Frontal cortex (tissue), 3 donors: ENCODE measurements at regions not wholly inside any gene's neighbourhood (a gene's known extent, or its start where the extent isn't known, plus 50 kb on each side); places are given as distances from the start of the nearest gene placed in this dataset.

Source experiments
- DNase-seq, 2 donors: peaks; one replicate each; pipeline ENCODE4 v3.0.0; 2012; ENCODE audit warnings: low spot score in 2 of 2
- FAIRE-seq: peaks from 2 replicates; lab custom pipeline; 2012; peaks lifted over from hg19 to GRCh38; lab: Jason Lieb, UNC
- donor health status: control.
- donor health status: control.
- donor health status: control.

DNA sequence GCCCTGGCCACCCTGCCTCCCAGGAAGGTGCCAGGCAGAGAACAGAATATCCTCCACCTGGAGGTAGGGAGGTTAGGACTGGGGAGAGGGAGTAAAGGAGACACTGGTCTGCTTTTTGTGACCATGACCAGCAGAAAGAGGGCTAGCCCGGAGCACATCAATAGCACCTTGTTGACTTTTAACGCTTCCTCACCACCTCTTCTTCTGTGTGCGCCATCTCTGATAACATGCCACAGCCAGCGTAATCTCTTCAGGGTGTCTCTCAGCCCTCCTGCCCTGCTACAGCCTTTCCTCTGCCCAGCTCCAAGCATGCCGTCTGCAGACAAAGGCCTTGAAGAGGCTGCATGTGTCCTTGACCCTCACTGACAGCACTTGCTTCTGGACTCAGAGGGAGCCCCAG, 50.9 kb upstream of the GJA5 start:
- no peak for FAIRE-seq

DNA sequence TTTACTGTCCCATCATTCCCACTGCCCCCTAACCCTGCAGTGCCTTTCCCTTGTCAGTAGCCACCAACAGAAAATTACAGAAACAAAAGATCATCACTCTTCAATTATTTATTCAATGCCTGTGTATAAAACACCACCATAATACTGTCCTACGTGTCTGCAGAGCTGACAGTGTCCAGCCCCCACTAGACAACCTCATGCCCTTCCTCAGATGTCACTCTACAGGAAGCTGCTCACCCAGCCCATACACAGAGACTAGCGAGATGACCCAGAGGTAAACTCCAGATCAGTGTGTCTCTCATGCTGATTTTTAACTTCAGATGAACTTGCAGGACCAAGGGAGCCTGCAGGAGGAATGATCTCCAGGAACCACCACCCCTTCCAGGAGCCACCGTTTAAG, 51.3 kb upstream of the GJA5 start:
- no peak for DNase-seq
- FAIRE-seq, result no peak

More for the DNA sequence above, 50.9 kb upstream of the GJA5 start:
- no peak for DNase-seq

DNA sequence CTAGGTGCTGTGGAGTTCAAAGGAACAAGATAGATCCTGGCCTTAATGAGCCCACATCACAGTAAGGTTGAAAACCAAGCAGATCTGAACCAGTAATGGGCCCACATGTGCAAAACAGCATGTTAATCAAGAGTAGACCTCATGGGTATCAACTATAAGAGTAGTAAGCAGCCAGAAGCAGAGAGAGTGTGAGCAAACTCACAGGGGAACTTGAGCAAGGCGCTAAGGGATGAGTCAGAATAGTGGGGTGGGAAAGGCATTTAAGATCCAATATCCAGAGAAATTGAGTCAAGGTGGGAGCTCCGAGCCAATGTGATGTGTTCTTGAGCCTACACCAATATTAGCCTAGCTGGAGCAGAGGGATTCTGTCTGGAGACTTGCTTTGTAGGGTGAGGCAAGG, 52.4 kb upstream of the GJA5 start:
- no peak for DNase-seq
- FAIRE-seq, result no peak

DNA sequence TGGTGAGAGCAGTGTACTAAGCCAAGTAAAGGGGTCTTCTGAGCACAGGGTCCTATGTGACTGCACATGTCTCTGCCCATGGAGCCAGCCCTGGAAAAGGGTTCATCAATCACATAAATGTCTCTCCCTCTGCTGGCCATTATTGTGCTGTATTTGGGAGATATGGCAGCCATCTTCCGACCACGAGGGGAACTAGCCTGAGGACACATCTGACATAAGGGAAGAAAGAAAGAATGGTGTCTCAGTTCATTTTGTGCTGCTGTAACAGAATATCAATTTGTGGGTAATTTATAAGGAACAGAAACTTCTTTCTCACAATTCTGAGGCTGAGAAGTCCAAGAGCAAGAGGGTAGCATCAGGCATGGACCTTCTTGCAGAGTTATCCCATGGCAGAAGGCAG, 55.1 kb upstream of the GJA5 start:
- no peak for DNase-seq
- FAIRE-seq, result no peak

DNA sequence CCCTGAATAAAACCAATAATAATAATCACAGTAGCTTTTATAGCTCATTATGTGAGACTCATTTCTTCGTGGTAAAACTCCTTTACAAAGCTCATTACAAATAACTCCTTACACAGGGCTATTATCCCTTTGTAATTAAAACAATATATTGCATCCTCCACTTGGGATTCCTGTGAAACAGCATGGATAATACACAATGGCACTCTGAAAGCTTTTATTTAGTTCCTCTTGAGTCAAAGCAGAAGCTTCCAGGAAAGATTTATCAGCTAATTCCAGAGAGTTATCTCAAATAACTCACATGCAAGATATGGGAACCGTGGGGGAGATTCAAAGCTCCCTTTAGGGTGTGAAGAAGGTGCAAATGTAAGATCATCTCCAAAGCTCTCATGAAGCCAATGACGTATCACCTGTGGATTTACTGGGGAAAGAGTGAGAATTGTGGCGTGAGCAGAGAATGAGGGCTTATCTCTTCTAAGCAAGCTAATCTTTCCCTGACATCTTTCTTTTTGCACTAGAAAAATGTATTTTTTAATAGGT, 60.4 kb upstream of the GJA5 start:
- FAIRE-seq (no peak), DNase-seq (no peak)

DNA sequence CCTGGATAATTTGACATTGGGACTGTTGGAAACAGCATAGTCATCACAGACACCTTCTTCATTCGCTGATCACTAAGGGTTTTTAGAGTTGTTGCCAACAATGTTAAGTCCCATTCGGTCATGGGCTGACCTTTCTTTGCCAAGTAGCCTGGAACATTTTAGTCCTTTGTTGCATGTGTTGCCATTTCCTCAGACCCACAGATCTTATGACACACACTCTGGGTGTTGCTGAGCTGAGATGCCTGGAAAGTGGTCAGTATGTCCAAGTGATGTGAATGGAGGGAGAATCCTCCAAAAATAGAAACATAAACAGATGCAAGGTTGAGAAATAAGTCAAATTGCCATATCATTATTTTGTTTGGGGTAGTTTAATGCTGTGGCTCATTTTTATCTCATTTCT, 61.5 kb upstream of the GJA5 start:
- no peak for FAIRE-seq
- no peak for DNase-seq

DNA sequence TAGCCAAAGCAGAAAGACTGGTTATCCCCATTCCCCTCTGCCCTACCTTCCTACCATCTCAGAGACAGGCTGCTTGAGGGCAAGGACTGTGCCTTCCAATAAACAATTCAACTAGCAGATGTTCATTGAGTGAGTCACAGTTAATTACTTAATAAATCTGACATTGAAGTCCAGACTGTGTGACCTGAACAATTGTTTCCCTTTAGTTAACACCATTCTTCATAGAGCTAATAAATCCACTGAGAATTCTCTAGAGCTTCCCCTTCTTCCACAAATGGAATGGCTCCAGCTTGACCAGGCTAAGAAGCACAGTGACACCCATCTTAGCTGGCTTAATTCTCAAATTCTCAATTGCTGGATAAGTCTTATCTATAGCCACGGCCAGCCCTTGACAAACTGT, 61.9 kb upstream of the GJA5 start:
- FAIRE-seq (no peak), DNase-seq (no peak)

DNA sequence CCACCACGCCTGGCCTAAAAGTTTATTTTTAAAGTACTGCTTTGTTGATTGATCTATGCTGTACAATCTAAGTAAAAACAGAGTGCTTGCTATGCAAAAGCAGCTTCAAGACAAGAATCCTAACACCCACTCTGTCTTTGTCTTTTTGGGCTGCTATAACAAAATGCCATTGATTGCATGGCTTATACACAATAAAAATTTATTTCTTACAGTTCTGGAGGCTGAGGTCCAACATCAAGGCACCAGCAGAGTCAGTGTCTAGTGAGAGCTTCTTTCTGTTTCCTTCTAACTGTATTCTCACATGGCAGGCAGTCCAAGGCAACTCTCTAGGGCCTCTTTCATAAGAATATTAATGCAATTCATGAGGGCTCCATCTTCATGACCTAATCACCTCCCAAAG, 63.6 kb upstream of the GJA5 start:
- FAIRE-seq, result no peak
- no peak for DNase-seq

DNA sequence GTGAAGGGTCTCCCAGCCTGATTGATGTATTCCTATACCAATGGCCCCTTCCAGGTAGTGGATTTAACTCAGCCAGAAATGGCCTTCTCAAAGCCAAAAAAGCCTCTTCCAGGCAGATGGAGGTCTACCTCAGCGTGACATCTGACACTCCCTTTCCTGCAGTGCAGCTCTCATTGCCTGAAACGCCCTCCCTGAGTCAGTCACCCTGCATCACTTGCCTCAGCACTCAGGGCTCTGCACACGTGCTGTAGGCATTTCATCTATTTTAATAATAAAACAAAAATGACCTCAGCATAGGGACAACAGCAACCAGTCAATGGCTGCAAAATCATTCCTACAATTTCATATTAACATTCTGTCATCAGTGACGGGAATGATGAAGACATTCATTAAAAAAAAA, 64.4 kb upstream of the GJA5 start:
- no peak for FAIRE-seq
- no peak for DNase-seq

DNA sequence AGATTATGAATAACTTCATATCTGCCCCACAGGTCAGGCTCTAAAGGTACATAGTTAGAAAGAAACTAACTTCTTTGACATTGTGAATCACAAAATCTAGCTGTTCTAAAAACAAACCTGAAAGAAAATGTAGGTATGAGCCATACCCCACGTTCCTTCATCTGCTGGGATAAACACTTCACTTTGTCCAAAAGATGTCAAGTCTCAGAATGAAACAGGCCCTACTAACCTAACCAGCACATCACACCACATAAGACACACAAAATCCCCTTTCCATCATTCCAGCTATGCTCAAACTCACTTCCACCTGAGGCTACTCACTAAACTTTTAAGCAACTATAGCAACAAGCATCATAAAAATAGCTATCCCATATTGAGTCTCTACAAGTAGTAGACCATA, 65.2 kb upstream of the GJA5 start:
- DNase-seq (no peak), FAIRE-seq (no peak)

DNA sequence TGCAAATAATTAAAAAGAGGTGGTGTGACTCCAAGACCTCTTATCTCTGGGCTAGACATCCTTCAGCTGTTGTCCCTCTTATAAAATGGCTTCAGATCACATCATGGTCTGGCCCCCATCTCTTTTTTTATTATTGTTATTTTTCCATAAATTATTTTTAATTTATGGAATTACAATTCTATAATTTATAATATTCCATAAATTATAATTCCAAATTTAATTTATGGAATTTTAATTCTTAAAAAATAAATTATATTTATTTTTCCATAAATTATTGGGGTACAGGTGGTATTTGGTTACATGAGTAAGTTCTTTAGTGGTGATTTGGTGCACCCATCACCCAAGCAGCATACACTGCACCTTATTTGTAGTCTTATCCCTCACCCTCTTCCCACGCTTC, 65.9 kb upstream of the GJA5 start:
- FAIRE-seq (peak; percentile 23), DNase-seq (no peak)

DNA sequence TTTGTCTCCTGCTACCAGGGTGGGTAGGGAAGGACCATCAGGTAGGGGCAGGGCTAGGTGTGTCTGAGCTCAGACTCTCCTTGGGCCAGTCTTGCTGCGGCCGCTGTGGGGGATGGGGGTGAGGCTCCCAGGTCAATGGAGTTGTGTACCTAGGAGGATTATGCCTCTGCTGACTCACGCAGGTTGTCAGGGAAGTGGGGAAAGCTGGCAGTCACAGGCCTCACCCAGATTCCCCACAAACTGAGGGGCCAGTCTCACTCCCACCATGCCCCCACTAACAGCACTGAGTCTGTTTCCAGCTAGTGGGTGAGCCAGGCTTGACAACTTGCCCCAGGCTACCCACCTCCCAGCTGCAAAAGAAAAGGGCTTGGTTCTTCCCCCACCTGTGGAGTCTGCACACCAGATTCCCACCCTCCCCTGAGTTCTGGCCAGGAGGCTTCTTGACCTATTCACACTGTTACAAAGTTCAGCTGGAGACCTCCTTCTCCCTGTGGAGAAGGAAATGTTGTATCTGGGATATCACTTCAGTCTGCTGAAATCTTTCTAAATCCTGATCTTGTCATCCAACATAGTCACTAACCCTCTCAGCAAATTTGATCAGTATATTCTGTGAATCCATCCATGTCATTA, 69.2 kb upstream of the GJA8 start:
- FAIRE-seq (no peak), DNase-seq (no peak)

DNA sequence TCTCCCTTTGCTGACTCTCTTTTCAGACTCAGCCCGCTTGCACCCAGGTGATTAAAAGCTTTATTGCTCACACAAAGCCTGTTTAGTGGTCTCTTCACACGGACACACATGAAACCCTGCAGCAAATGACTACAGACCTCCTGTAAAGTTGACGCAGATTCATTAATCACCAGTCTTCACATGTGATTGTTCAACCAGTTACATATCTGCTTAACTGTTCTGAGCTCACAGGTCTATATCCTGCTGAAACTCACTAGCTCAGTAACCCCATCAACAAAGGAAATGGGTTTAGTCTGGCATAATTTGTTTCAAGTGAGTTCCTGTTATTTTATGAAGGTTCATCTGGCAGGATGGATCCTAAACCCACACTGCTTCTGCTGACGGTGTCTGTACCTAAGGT, 68.4 kb upstream of the GJA8 start:
- DNase-seq (no peak), FAIRE-seq (no peak)

DNA sequence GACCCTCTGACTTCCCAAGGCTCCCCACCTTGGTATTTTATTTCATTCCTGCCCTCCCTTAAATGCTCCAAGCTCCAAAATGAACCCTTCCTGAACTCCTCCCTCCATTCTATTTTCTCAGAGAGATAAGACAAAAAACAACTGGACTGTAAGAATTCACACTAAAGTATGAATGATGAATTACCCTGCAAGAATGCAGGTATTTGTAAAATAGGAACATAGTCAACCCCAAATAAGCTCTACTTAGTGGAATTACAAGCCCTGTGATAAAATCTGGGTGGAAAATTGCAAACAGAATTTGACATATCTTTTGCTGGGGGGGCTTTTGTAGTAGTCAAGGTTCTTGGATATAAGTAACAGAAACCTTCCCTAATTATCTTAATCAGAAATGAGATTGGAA, 67.8 kb upstream of the GJA8 start:
- no peak for DNase-seq
- FAIRE-seq, result no peak

DNA sequence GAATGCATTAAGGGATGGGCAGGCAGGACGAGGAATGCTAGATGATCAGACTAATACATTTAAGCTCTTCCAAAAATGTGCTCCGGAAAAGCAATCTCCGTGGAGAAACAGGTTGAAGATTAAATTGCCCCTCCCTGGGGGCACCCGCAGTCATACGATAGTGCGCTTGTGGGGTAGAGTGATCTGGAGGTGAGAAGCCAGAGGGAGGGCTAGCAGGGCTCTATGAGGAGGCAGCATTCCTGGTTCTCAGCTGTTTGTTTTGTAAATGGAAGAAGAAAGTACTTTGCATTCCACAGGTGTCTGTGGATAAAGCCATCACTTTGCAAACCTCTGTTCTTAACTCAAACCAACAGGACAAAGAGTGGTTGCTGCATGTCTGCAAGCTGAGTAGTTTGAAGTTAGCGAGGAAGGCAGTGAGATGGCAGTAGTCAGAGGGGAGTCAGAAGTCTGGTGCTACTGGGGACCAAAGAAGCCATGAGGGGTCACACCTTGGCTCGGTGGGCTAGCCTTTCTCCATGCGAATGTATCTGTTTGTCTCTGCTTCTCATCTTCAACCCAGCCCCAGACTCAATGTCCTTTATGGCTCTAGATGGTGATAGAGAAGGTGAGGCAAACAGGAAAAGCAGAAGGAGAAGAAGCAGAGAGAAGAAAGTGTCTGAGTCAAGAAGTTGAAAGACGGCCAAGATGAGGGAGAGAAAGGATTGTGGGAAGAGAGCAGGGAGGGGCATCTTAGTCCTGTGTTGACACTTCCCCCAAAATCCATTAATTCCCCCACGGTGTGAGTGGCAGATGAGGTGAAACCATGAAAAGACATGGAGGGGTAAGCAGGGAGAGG, 65.2 kb upstream of the GJA8 start:
- DNase-seq, result no peak
- FAIRE-seq, result no peak

DNA sequence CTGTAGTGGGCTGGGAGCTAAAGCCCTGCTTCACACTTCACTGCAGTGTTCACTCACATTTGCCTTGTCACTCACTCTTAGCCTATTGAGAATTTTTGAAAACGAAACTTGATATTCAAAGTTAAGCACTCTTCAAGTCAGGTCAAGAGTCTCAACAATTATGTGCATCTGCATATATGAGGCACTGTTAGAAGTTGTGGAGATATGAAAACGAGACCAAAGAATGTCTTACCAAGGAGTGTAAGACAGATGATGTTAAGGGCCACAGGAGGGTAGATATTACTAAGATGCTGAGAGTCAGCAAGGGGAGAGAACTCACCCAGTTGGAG, 64.7 kb upstream of the GJA8 start:
- no peak for DNase-seq
- no peak for FAIRE-seq

DNA sequence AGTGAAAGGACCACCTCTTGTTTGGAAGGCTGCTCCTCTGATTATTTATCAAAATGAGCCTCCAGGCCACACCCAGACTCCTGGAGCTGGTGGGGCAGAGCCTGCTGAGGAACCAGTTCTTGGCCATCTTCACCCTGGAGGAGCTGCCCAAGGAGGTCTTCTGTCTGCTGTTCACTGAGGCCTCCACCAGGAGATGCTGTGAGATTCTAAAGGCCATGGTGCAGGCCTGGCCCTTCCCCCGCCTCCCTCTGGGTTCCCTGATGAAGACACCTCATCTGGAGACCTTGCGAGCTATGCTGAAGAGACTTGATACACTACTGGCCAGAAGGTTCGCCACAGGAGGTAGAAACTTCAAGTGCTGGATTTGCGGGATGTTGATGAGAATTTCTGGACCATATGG, 61.7 kb upstream of the GJA8 start:
- DNase-seq, result no peak
- no peak for FAIRE-seq

DNA sequence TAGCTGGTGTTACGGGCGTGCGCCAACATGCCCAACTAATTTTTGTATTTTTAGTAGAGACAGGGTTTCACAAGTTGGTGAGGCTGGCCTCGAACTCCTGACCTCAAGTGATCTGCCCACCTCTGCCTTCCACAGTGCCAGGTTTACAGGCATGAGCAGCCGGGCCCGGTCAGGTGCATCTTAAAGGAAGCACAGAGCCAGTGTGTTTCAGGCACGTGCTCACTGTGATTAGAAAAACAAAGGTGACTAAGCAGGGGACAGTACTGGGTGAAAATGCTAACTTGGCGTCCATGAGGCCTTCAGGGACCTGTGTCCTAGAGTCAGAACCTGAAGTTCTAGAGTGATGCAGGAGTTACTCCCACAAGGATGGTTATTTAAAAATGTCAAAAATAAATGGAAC, 60.0 kb upstream of the GJA8 start:
- FAIRE-seq (no peak), DNase-seq (no peak)

DNA sequence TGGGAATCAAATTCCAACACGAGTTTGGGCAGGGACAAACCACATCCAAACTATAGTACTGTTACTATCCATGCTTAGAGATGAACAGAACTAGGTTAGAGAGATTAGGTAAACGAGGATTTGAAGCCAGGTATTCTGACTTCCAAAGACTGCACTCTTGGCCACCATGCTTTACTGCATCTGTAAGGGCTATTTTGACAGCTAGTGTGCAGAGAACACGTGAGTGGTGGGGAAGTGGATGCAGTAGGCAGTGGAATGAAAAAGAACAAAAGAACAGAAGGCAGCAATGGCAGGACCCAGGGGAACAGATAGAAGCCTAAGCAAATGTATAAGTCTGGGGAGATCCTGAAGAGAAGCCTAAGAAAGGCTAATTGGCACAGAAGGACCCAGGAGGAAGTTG, 59.1 kb upstream of the GJA8 start:
- DNase-seq (no peak), FAIRE-seq (no peak)

DNA sequence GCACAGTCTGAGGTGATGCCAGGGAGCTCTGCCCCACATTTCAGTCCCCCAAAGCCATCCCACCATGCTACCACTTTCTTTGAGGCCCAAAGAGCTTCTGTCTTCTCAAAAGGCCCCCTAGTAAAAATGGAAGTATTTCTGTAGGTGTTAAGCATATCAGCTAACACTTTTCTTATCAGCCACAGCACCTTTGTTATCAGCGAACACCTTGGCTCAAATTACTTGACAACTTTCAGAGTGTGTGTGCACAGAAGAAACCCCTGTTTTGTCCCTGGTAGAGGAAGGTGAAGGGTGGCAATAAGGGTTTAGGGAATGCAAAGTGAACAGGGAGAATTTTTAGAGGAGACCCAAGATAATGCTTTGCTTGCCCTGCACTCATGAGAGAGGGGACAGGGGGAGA, 54.8 kb upstream of the GJA8 start:
- DNase-seq (no peak), FAIRE-seq (no peak)

DNA sequence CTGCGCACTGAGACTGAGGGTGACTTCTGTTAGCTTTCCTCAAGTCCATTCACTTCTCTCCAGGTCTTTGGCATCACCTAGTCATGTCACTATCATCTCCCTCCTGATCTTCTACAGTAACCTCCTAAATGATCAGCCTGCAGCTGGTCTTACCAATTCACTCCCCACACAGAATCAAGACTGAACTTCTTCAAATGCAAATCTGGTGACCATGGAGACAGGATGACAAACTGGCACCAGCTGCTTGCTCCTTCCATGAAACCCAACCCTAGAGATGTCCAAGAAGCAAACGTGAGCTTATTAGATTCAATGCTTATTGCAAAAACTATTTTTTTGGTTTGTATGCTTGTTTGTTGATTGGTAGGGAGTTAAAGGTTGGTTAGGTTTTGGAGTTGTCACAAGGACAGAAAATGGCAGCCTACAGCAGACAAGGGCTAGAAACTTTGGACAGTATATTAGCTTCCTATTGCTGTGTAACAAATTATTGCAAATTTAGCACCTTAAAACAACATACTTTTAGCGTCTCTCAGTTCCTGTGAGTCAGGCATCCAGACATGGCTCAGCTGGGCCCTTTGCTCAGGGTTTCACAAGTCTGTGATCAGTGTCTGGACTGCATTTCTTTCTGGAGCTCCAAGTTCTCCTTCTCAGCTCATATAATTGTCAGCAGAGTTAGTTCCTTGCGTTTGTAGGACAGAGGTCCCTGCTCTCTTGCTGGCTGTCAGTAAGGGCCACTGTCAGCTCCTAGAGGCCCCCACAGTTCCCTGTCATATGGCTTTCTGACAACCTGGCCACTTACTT, 53.3 kb upstream of the GJA8 start:
- FAIRE-seq (no peak), DNase-seq (no peak)
